ENCODE measurements at regions not wholly inside any gene's neighbourhood (a gene's known extent, or its start where the extent isn't known, plus 50 kb on each side); places are given as distances from the start of the nearest gene placed in this dataset.

DNA sequence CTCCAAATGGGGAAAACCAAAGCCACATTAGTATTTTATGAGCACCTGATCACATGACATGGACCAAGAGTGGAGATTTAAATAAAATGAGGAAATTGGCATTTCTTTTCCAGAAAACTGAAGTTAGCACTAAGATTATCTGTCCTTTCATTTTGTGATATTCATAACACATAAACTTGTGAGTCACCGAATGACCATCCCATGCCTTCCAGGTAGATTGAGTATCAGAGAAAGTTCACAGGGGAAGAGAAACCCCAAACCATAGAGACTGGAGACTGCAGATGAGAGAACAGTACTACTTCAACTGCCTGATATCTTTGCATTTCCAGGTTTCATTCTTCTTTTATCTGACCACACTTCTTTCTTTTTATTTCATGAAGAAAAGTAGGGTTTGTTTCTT is 176.3 kb upstream of the LRP1B start:
- no peak overlapping the region for H3K27ac ChIP-seq (ENCODE audit: low read depth in 1 of 2, low read length in 2 of 2)
- H3K9me3 ChIP-seq (ENCODE audit: control insufficient read depth in 4 of 4, low read length in 3 of 4), result peaks cover 0 to 4% (median 2%) of the 10 kb centered on the region in 4 donors
- no peak for TF ChIP-seq NR2F2 (IDR thresholded peaks at IDR 0.05)
- no peak for TF ChIP-seq SP1 (IDR thresholded peaks at IDR 0.05)
- no peak for TF ChIP-seq GABPA (IDR thresholded peaks at IDR 0.05 in 1 of 2, conservative IDR thresholded peaks at IDR 0.05 in 1 of 2)
- TF ChIP-seq EGR1 (IDR thresholded peaks at IDR 0.05; ENCODE audit: low read depth in 2 of 2), result no peak
- TF ChIP-seq HNF4G (IDR thresholded peaks at IDR 0.05), result no peak
- TF ChIP-seq TAF1 (conservative IDR thresholded peaks at IDR 0.05), result no peak
- TF ChIP-seq RAD21 (IDR thresholded peaks at IDR 0.05), result no peak
- no peak for TF ChIP-seq FOXA1 (IDR thresholded peaks at IDR 0.05)
- TF ChIP-seq MAX (IDR thresholded peaks at IDR 0.05), result no peak
- TF ChIP-seq, protein P1, sequence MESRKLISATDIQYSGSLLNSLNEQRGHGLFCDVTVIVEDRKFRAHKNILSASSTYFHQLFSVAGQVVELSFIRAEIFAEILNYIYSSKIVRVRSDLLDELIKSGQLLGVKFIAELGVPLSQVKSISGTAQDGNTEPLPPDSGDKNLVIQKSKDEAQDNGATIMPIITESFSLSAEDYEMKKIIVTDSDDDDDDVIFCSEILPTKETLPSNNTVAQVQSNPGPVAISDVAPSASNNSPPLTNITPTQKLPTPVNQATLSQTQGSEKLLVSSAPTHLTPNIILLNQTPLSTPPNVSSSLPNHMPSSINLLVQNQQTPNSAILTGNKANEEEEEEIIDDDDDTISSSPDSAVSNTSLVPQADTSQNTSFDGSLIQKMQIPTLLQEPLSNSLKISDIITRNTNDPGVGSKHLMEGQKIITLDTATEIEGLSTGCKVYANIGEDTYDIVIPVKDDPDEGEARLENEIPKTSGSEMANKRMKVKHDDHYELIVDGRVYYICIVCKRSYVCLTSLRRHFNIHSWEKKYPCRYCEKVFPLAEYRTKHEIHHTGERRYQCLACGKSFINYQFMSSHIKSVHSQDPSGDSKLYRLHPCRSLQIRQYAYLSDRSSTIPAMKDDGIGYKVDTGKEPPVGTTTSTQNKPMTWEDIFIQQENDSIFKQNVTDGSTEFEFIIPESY (IDR thresholded peaks at IDR 0.05), result no peak
- no peak for TF ChIP-seq ATF3 (IDR thresholded peaks at IDR 0.05)
- TF ChIP-seq, protein P2, sequence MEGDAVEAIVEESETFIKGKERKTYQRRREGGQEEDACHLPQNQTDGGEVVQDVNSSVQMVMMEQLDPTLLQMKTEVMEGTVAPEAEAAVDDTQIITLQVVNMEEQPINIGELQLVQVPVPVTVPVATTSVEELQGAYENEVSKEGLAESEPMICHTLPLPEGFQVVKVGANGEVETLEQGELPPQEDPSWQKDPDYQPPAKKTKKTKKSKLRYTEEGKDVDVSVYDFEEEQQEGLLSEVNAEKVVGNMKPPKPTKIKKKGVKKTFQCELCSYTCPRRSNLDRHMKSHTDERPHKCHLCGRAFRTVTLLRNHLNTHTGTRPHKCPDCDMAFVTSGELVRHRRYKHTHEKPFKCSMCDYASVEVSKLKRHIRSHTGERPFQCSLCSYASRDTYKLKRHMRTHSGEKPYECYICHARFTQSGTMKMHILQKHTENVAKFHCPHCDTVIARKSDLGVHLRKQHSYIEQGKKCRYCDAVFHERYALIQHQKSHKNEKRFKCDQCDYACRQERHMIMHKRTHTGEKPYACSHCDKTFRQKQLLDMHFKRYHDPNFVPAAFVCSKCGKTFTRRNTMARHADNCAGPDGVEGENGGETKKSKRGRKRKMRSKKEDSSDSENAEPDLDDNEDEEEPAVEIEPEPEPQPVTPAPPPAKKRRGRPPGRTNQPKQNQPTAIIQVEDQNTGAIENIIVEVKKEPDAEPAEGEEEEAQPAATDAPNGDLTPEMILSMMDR (IDR thresholded peaks at IDR 0.05; ENCODE audit: low read depth, low read length, missing input control), result no peak
- no peak for TF ChIP-seq HNF4A (conservative IDR thresholded peaks at IDR 0.05)
- no peak for TF ChIP-seq RXRA (IDR thresholded peaks at IDR 0.05)
- no peak for DNase-seq (ENCODE audit: low spot score)
- H3K36me3 ChIP-seq (ENCODE audit: control insufficient read depth in 4 of 4, insufficient read depth in 3 of 4, low read depth in 1 of 4, low read length in 3 of 4), result no peaks in the 10 kb centered on the region
- H3K9ac ChIP-seq (ENCODE audit: low read depth in 1 of 2, low read length in 2 of 2), result no peak overlapping the region
- WGBS, result 85% methylated on average over 1 of the region's 1 CpG
- H3K4me3 ChIP-seq (ENCODE audit: low read depth in 1 of 3, low read length in 3 of 3), result no peak overlapping the region
- H3K4me1 ChIP-seq (ENCODE audit: control insufficient read depth in 4 of 4, insufficient read depth in 4 of 4, low read length in 3 of 4), result no peaks in the 10 kb centered on the region
- no peaks in the 10 kb centered on the region for H3K27me3 ChIP-seq (ENCODE audit: control insufficient read depth in 4 of 4, insufficient read depth in 4 of 4, low read length in 3 of 4)

DNA sequence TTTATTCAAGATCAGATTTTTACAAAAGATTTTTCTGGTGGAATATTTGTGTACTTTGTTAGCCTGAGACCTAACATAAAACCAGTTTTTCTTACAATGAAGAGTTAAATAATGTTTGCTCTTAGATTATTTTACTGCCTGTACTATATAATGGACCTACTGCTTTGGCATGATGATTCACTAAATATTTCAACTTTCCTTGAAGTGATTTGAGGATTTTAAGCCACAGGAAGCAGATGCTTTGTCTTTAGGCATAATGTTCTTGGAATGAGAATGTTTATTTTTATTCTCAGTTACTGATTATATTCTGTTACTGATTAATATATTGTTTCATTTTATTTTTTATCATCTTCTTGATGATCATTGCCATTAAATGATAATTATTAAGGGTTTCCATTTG is 175.3 kb upstream of the LRP1B start:
- Histone ChIP-seq H3K36me3 (ENCODE audit: control insufficient read depth in 4 of 4, insufficient read depth in 3 of 4, low read depth in 1 of 4, low read length in 3 of 4) (no peaks in the 10 kb centered on the region), H3K9me3 (ENCODE audit: control insufficient read depth in 4 of 4, low read length in 3 of 4) (peaks cover 0 to 4% (median 2%) of the 10 kb centered on the region in 4 donors), H3K27me3 (ENCODE audit: control insufficient read depth in 4 of 4, insufficient read depth in 4 of 4, low read length in 3 of 4) (no peaks in the 10 kb centered on the region), H3K9ac (ENCODE audit: low read depth in 1 of 2, low read length in 2 of 2) (no peak overlapping the region), H3K4me3 (ENCODE audit: low read depth in 1 of 3, low read length in 3 of 3) (no peak overlapping the region), H3K27ac (ENCODE audit: low read depth in 1 of 2, low read length in 2 of 2) (no peak overlapping the region), H3K4me1 (ENCODE audit: control insufficient read depth in 4 of 4, insufficient read depth in 4 of 4, low read length in 3 of 4) (no peaks in the 10 kb centered on the region)
- TF ChIP-seq HNF4G (IDR thresholded peaks at IDR 0.05), result no peak
- DNase-seq (ENCODE audit: low spot score), result no peak

- DNase-seq (ENCODE audit: low spot score), result no peak
- Histone ChIP-seq H3K4me1 (ENCODE audit: control insufficient read depth in 4 of 4, insufficient read depth in 4 of 4, low read length in 3 of 4) (no peaks in the 10 kb centered on the region), H3K36me3 (ENCODE audit: control insufficient read depth in 4 of 4, insufficient read depth in 3 of 4, low read depth in 1 of 4, low read length in 3 of 4) (no peaks in the 10 kb centered on the region), H3K9me3 (ENCODE audit: control insufficient read depth in 4 of 4, low read length in 3 of 4) (peaks cover 0 to 3% (median 0%) of the 10 kb centered on the region in 4 donors), H3K27me3 (ENCODE audit: control insufficient read depth in 4 of 4, insufficient read depth in 4 of 4, low read length in 3 of 4) (no peaks in the 10 kb centered on the region), H3K4me3 (ENCODE audit: low read depth in 1 of 3, low read length in 3 of 3) (no peak overlapping the region), H3K27ac (ENCODE audit: low read depth in 1 of 2, low read length in 2 of 2) (no peak overlapping the region), H3K9ac (ENCODE audit: low read depth in 1 of 2, low read length in 2 of 2) (no peak overlapping the region)
- TF ChIP-seq NR2F2 (IDR thresholded peaks at IDR 0.05) (no peak), YY1 (IDR thresholded peaks at IDR 0.05) (no peak), HNF4G (IDR thresholded peaks at IDR 0.05) (no peak)
Observed at GRCh38 chr2:142300517-142300916, 169.7 kb upstream of the LRP1B start.
